ENCODE measurements at regions not wholly inside any gene's neighbourhood (a gene's known extent, or its start where the extent isn't known, plus 50 kb on each side); places are given as distances from the start of the nearest gene placed in this dataset.
"Not testable (repeated sequence)": the region's sequence is repeated elsewhere in the genome, so short reads cannot be mapped to it uniquely, and the experiment has no call there.

DNA sequence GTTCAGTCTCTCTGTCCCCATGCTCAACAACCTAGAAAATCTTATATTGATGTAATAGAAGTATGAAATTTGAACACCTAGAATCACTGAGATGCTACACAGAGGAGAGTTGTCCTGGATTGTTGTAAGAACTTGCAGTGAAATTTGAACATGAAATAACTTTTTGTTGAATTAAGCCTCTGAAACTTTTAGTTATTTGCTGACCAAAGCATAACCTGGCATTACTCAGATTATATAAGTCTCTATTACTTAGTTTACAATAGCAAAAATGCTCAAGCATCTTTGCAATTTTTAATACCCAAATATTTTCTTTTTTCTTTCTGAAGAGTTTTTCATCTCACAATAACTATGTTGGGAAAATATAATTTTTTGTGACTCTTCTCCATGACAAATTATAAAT lies 630.7 kb upstream of the ACO1 start (continued):
- TF ChIP-seq RFX7 (CRISPR knock-in tag; IDR thresholded peaks at IDR 0.05) = no peak
- TF ChIP-seq, protein P1, sequence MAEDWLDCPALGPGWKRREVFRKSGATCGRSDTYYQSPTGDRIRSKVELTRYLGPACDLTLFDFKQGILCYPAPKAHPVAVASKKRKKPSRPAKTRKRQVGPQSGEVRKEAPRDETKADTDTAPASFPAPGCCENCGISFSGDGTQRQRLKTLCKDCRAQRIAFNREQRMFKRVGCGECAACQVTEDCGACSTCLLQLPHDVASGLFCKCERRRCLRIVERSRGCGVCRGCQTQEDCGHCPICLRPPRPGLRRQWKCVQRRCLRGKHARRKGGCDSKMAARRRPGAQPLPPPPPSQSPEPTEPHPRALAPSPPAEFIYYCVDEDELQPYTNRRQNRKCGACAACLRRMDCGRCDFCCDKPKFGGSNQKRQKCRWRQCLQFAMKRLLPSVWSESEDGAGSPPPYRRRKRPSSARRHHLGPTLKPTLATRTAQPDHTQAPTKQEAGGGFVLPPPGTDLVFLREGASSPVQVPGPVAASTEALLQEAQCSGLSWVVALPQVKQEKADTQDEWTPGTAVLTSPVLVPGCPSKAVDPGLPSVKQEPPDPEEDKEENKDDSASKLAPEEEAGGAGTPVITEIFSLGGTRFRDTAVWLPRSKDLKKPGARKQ (CRISPR knock-in tag; IDR thresholded peaks at IDR 0.05) = no peak
- no peak for TF ChIP-seq SNRNP70 (optimal IDR thresholded peaks at IDR 0.05; ENCODE audit: low read depth, low read length)
- no peak for TF ChIP-seq NR4A1 (CRISPR knock-in tag; IDR thresholded peaks at IDR 0.05)
- TF ChIP-seq NR4A1 (tag; IDR thresholded peaks at IDR 0.05) = no peak
- TF ChIP-seq, protein P2, sequence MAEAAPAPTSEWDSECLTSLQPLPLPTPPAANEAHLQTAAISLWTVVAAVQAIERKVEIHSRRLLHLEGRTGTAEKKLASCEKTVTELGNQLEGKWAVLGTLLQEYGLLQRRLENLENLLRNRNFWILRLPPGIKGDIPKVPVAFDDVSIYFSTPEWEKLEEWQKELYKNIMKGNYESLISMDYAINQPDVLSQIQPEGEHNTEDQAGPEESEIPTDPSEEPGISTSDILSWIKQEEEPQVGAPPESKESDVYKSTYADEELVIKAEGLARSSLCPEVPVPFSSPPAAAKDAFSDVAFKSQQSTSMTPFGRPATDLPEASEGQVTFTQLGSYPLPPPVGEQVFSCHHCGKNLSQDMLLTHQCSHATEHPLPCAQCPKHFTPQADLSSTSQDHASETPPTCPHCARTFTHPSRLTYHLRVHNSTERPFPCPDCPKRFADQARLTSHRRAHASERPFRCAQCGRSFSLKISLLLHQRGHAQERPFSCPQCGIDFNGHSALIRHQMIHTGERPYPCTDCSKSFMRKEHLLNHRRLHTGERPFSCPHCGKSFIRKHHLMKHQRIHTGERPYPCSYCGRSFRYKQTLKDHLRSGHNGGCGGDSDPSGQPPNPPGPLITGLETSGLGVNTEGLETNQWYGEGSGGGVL (CRISPR knock-in tag; IDR thresholded peaks at IDR 0.05) = no peak

DNA sequence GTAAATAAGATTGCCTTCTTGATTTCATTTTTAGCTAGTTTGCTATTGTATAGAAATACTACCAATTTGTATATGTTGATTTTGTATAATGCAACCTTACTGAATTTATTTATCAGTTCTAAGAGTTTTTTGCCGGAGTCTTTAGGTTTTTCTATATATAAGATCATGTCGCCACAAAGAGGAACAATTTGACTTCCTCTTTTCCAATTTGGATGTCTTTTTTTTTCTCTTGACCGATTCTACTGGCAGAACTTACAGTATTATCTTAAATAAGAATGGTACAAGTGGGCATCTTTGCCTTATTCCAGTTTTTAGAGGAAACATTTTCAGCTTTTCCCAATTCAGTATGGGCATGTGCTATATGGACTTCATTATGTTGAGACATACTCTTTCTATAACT lies 624.7 kb upstream of the ACO1 start:
- Histone ChIP-seq H3K4me3 (no peak overlapping the region), H3K27ac (ENCODE audit: extremely low read depth, low read depth, low read length) (no peak overlapping the region), H3K9ac (ENCODE audit: insufficient read depth in 1 of 2, low read depth in 2 of 2, low read length in 2 of 2) (no peak overlapping the region), H3K27me3 (ENCODE audit: control insufficient read depth in 2 of 2, insufficient read depth in 2 of 2, low read length in 2 of 2) (no peaks in the 10 kb centered on the region), H2AFZ (ENCODE audit: low read depth, low read length) (no peak overlapping the region), H3K9me1 (ENCODE audit: control insufficient read depth, insufficient read depth, low read length) (no peaks in the 10 kb centered on the region), H3K79me2 (ENCODE audit: control insufficient read depth, insufficient read depth, low read length) (no peaks in the 10 kb centered on the region), H3K4me1 (replicated peaks in 1 of 2; ENCODE audit: control insufficient read depth in 2 of 2, insufficient read depth in 2 of 2, low read length in 2 of 2) (no peaks in the 10 kb centered on the region), H3K9me3 (replicated peaks; ENCODE audit: control insufficient read depth, insufficient read depth, low read depth, low read length) (no peaks in the 10 kb centered on the region), H4K20me1 (replicated peaks; ENCODE audit: control insufficient read depth, insufficient read depth, low read length) (no peaks in the 10 kb centered on the region), H3K36me3 (ENCODE audit: control insufficient read depth, insufficient read depth, low read length) (no peaks in the 10 kb centered on the region), H3K4me2 (ENCODE audit: insufficient read depth, low read length) (no peak overlapping the region)
- intact Hi-C loops (cut with micrococcal nuclease) (no loop called here), in situ Hi-C loops (cut with MboI) (no loop called here)
- no peak for DNase-seq (ENCODE audit: extremely low read depth in 1 of 4, low spot score in 3 of 4)
- FAIRE-seq = no peak
- ChIA-PET POLR2A (no interaction called here), CTCF (ENCODE audit: low intra/inter-chr PET ratio) (no interaction called here)
- TF ChIP-seq FOXK2 (conservative IDR thresholded peaks at IDR 0.05 in 1 of 2, IDR thresholded peaks at IDR 0.05 in 1 of 2; ENCODE audit: low read depth in 2 of 2) (no peak), MTA3 (IDR thresholded peaks at IDR 0.05; ENCODE audit: borderline replicate concordance) (no peak), GABPA (tag; conservative IDR thresholded peaks at IDR 0.05; ENCODE audit: low read depth) (no peak)
- BruUV-seq (replicated peaks) = no TSS peak
- no peak for ATAC-seq
- 0% methylated on average over 2 of the region's 3 CpGs for WGBS (ENCODE audit: insufficient coverage, low coverage, missing lambda C conversion rate)

DNA sequence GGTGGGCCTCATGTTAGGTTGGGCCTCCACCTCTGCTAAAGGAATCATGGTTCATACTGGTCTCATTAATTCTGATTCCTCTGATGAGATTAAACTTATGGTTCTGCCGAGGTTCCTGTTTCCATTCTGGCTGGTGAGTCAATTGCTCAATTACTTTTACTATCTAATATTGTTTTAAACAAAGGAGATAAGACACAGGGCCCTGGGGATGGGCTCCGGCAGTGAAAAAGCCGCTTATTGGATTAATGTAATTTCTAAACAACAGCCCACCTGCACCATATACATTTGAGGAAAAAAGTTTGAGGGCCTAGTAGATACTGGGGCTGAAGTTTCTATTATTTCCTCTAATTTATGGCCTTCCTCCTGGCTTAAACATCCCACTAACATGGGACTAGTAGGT lies 610.4 kb upstream of the ACO1 start:
- POLR2A ChIA-PET; H2AFZ ChIP-seq (ENCODE audit: low read depth, low read length); FAIRE-seq; H3K36me3 ChIP-seq (ENCODE audit: control insufficient read depth, insufficient read depth, low read length); BruUV-seq (replicated peaks); in situ Hi-C loops (cut with MboI); intact Hi-C loops (cut with micrococcal nuclease); H3K4me1 ChIP-seq (replicated peaks in 1 of 2; ENCODE audit: control insufficient read depth in 2 of 2, insufficient read depth in 2 of 2, low read length in 2 of 2); H4K20me1 ChIP-seq (replicated peaks; ENCODE audit: control insufficient read depth, insufficient read depth, low read length); CTCF ChIA-PET (ENCODE audit: low intra/inter-chr PET ratio); H3K9me1 ChIP-seq (ENCODE audit: control insufficient read depth, insufficient read depth, low read length); H3K79me2 ChIP-seq (ENCODE audit: control insufficient read depth, insufficient read depth, low read length); ATAC-seq; H3K4me3 ChIP-seq; H3K27me3 ChIP-seq (ENCODE audit: control insufficient read depth in 2 of 2, insufficient read depth in 2 of 2, low read length in 2 of 2); H3K9me3 ChIP-seq (replicated peaks; ENCODE audit: control insufficient read depth, insufficient read depth, low read depth, low read length); DNase-seq (ENCODE audit: extremely low read depth in 1 of 4, low spot score in 3 of 4); H3K27ac ChIP-seq (ENCODE audit: extremely low read depth, low read depth, low read length); H3K4me2 ChIP-seq (ENCODE audit: insufficient read depth, low read length); H3K9ac ChIP-seq (ENCODE audit: insufficient read depth in 1 of 2, low read depth in 2 of 2, low read length in 2 of 2): not testable (repeated sequence)
- 0% methylated on average over 1 of the region's 3 CpGs for WGBS (ENCODE audit: insufficient coverage, low coverage, missing lambda C conversion rate)

All from K562 (cell line).